Mesodermal cell (in vitro differentiated cells): ENCODE measurements at regions not wholly inside any gene's neighbourhood (a gene's known extent, or its start where the extent isn't known, plus 50 kb on each side); places are given as distances from the start of the nearest gene placed in this dataset.
"Not testable (repeated sequence)": the region's sequence is repeated elsewhere in the genome, so short reads cannot be mapped to it uniquely, and the experiment has no call there.

Experiments
- H3K27ac ChIP-seq: 2 replicates; pipeline ENCODE4 v1.7.0; 2013; ENCODE audit warnings: mild to moderate bottlenecking, low read depth, low read length, moderate library complexity; ENCODE audit not compliant: severe bottlenecking
- H3K36me3 ChIP-seq: 2 replicates; pipeline ENCODE4 v1.7.1; 2013; ENCODE audit warnings: mild to moderate bottlenecking, low read length, moderate library complexity; ENCODE audit not compliant: control insufficient read depth, insufficient read depth
- H3K4me1 ChIP-seq: one replicate; pipeline ENCODE4 v1.7.1; 2013; ENCODE audit warnings: mild to moderate bottlenecking, low read length; ENCODE audit not compliant: insufficient read depth, control insufficient read depth, poor library complexity, severe bottlenecking
- H3K4me3 ChIP-seq: 2 replicates; pipeline ENCODE4 v1.7.0; 2013; ENCODE audit warnings: low read length, control low read depth, mild to moderate bottlenecking; ENCODE audit not compliant: insufficient read depth, poor library complexity, severe bottlenecking; ENCODE audit errors: extremely low read depth
- H3K9me3 ChIP-seq: 2 replicates; pipeline ENCODE4 v1.7.1; 2013; ENCODE audit warnings: mild to moderate bottlenecking, low read length, moderate library complexity; ENCODE audit not compliant: control insufficient read depth
- WGBS, 2 experiments: methylation state at CpG; one replicate each; pipeline ENCODE4 v1.1.5; 2013; ENCODE audit warnings: missing lambda C conversion rate in 2 of 2; ENCODE audit not compliant: insufficient coverage in 2 of 2; 5-methylcytosine and 5-hydroxymethylcytosine counted together

GRCh38 chr1:189312499-189312898, 1165.2 kb downstream of the BRINP3 start:
- no peaks in the 10 kb centered on the region for H3K9me3 ChIP-seq
- no peaks in the 10 kb centered on the region for H3K4me1 ChIP-seq
- no peaks in the 10 kb centered on the region for H3K36me3 ChIP-seq
- H3K4me3 ChIP-seq = no peak overlapping the region
- no peak overlapping the region for H3K27ac ChIP-seq

- WGBS, 2 experiments = no CpG with 5 or more reads among the region's 2 CpGs
- Histone ChIP-seq H3K4me1 (no peaks in the 10 kb centered on the region), H3K4me3 (no peak overlapping the region), H3K36me3 (no peaks in the 10 kb centered on the region), H3K9me3 (no peaks in the 10 kb centered on the region), H3K27ac (no peak overlapping the region)
Observed at GRCh38 chr1:189313488-189313887, 1164.2 kb downstream of the BRINP3 start.

DNA sequence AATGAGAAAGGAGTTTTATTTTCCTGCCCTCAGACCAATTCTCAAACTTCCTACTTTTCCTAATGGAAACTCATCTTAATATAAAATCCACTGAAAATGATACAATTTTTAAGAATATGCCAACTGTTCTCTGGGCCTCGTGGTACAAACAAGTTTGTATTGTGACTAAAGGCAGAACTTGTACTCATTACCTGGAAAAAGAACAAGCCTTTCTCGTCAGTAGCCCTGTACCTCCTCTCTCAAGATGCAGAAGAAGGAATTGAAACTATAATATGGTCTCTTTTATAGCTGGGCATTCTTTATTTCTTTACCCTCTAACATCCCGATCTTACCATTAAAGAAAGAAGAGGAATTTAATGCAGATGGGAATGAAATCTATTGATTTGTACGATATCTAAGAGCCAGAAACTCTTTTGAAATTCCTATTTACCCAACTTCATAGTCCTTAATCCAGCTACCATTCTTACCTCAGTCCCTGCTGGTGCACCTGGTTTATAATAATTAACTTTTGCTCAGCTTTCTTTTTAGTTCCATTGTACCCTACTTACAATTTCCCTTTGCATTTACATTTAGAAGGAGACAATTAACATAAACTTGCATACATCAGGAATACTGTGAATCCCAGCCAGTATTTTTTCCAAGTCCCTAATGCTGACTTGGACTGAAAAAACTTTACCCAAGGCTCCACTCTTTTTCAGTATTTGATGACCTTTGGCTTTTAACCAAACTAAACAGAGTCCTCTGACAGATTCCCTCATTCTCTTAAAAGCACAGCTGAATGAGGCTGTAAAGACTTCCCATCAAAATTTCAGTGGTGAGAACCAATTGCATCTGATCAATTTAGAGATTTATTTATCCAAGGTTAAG, 1162.4 kb downstream of the BRINP3 start:
- WGBS, 2 experiments = no CpG with 5 or more reads among the region's 4 CpGs
- no peak overlapping the region for H3K4me3 ChIP-seq
- H3K36me3 ChIP-seq = no peaks in the 10 kb centered on the region
- H3K9me3 ChIP-seq = no peaks in the 10 kb centered on the region
- H3K4me1 ChIP-seq = no peaks in the 10 kb centered on the region
- H3K27ac ChIP-seq = no peak overlapping the region

- Histone ChIP-seq H3K4me1 (no peaks in the 10 kb centered on the region), H3K36me3 (no peaks in the 10 kb centered on the region), H3K9me3 (no peaks in the 10 kb centered on the region), H3K4me3 (no peak overlapping the region), H3K27ac (no peak overlapping the region)
- no CpG with 5 or more reads among the region's 3 CpGs for WGBS, 2 experiments
Observed at GRCh38 chr1:189323091-189323490, 1154.6 kb downstream of the BRINP3 start.

- 88 to 89% methylated on average over 5 to 9 of the region's 13 CpGs for WGBS, 2 experiments
- H3K9me3 ChIP-seq, H3K4me3 ChIP-seq, H3K4me1 ChIP-seq, H3K36me3 ChIP-seq, H3K27ac ChIP-seq: not testable (repeated sequence)
Observed at GRCh38 chr1:189331071-189331470, 1146.6 kb downstream of the BRINP3 start.

- Histone ChIP-seq H3K27ac (no peak overlapping the region), H3K4me3 (no peak overlapping the region), H3K9me3 (no peaks in the 10 kb centered on the region), H3K36me3 (no peaks in the 10 kb centered on the region), H3K4me1 (no peaks in the 10 kb centered on the region)
- WGBS, 2 experiments = 85 to 96% methylated on average over 9 to 14 of the region's 17 CpGs
Observed at GRCh38 chr1:189336115-189337100, 1141.3 kb downstream of the BRINP3 start.

DNA sequence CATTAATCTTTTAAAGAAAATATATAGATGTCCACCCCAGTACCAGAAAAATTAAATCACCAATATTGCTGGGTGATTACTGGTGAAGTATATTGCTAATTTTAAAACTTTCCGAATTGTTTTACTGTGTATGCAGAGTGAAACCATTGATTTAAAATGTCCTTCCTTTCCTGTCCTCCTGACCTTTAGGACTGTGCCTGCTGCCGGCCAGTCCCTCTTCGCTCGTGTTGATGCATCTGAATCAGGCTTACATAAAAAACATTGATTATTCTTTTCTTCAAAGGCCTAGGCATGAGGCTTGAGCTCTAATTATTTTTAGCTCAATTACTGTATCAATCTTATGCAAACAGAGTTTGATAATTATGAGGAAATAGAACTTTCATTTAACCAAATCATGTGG, 1128.1 kb downstream of the BRINP3 start:
- Histone ChIP-seq H3K4me3 (no peak overlapping the region), H3K4me1 (no peaks in the 10 kb centered on the region), H3K27ac (no peak overlapping the region), H3K36me3 (no peaks in the 10 kb centered on the region), H3K9me3 (no peaks in the 10 kb centered on the region)
- no CpG with 5 or more reads among the region's 4 CpGs for WGBS, 2 experiments

DNA sequence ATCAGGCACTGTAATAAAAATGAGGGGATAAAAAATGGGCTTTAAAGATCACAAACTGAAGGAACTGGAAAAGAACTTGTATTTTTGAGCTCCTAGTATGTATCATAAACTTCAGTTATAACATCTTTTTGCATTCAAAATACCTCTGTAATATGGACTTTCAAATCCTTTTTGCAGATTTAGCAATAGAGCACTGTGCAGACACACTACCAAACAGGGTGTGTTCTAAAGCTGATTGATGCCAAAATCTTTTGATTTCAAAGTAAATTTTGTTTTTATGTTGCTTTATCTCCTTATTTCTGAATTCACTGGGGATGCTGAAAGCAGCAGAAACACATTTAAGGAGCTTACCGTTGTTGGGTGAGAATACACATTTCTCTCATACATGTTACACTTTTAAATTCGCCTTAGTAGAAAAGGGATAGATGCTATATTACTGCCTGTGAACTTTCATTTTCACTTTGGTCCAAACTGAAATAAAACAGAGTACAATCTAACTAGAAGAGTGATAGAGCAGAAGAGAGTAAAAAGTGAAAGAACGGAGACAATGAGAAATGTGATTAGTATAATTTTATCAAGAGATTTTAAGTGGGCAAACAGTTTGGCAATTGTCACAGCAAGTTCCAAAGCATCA, 1126.6 kb downstream of the BRINP3 start:
- H3K4me1 ChIP-seq = no peaks in the 10 kb centered on the region

DNA sequence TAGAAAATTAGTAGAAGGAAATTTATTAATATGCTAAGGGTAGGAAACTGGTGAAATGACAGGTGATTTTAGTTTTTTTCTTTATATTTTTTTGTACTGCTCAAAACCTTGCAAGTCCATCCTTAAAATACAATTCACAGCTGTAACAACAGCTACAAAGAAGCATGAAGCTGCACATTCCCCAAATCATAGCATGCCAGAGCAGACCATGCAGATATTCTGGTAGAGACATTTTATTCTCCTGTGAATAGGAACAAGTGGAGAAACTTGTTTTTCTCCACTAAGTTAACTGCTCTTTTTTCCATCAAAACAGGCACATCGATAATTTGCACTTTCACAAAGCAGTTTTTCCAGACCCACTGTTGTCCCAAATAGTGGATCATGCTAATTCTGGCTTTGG, 1125.7 kb downstream of the BRINP3 start:
- Histone ChIP-seq H3K27ac (no peak overlapping the region), H3K4me3 (no peak overlapping the region), H3K36me3 (no peaks in the 10 kb centered on the region), H3K9me3 (no peaks in the 10 kb centered on the region), H3K4me1 (no peaks in the 10 kb centered on the region)
- WGBS, 2 experiments = 33 to 60% methylated on average over 1 of the region's 1 CpG

More for the DNA sequence above, 1126.6 kb downstream of the BRINP3 start:
- no peaks in the 10 kb centered on the region for H3K36me3 ChIP-seq
- whole genome bisulfite sequencing, 2 experiments = 75 to 86% methylated on average over 1 of the region's 3 CpGs
- H3K4me3 ChIP-seq = no peak overlapping the region
- no peak overlapping the region for H3K27ac ChIP-seq
- H3K9me3 ChIP-seq = no peaks in the 10 kb centered on the region

DNA sequence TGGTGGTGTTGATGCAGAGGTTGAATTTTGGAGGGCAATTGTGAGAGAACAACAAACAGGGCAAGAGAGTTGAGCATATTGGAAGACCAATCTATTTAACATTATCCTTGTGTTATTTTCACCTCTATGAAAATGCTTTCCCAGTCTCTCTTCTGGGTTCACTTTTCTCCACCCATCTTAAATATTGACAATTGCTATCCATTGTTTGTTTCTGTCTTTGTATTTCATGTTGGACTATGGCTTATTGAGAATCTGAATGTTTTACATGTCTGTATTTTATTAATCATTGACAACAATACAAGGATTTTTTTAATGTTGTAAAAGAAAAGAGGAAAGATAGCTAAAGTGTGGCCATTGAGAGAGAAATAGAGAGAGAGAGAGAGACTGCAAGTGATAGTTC, 1121.5 kb downstream of the BRINP3 start:
- H3K4me3 ChIP-seq = no peak overlapping the region
- H3K27ac ChIP-seq = no peak overlapping the region
- H3K36me3 ChIP-seq = no peaks in the 10 kb centered on the region
- no peaks in the 10 kb centered on the region for H3K9me3 ChIP-seq
- H3K4me1 ChIP-seq = no peaks in the 10 kb centered on the region
